HPDE6-E6E7 (cell line): ENCODE measurements at regions not wholly inside any gene's neighbourhood (a gene's known extent, or its start where the extent isn't known, plus 50 kb on each side); places are given as distances from the start of the nearest gene placed in this dataset.

ENCODE experiments used
- DNase-seq: peaks from one replicate; pipeline ENCODE4 v3.0.0; 2011; ENCODE audit warnings: missing footprints; ENCODE audit errors: extremely low spot score

- DNase-seq: no peak
Measured at GRCh38 chr10:94186722-94187121, 176.0 kb downstream of the NOC3L start.

- no peak for DNase-seq
Measured at GRCh38 chr10:94192333-94192732, 170.4 kb downstream of the NOC3L start.

GRCh38 chr10:94192974-94193373, 169.8 kb downstream of the NOC3L start:
- no peak for DNase-seq

GRCh38 chr10:94193466-94193924, 169.2 kb downstream of the NOC3L start:
- DNase-seq: no peak

- DNase-seq: peak; percentile 27
Measured at GRCh38 chr10:94194256-94194655, 168.5 kb downstream of the NOC3L start.

GRCh38 chr10:94197241-94197640, 165.5 kb downstream of the NOC3L start:
- no peak for DNase-seq

- DNase-seq: no peak
Measured at GRCh38 chr10:94198324-94198723, 164.4 kb downstream of the NOC3L start.

- DNase-seq: no peak
Measured at GRCh38 chr10:94199565-94199964, 163.2 kb downstream of the NOC3L start.

- no peak for DNase-seq
Measured at GRCh38 chr10:94200146-94200837, 162.4 kb downstream of the NOC3L start.

GRCh38 chr10:94205396-94205831, 157.3 kb downstream of the NOC3L start:
- DNase-seq: no peak

- no peak for DNase-seq
Measured at GRCh38 chr10:94206176-94206575, 156.6 kb downstream of the NOC3L start.

GRCh38 chr10:94208315-94208714, 154.4 kb downstream of the NOC3L start:
- DNase-seq: no peak

GRCh38 chr10:94210440-94211168, 152.1 kb downstream of the NOC3L start:
- DNase-seq: no peak

- no peak for DNase-seq
Measured at GRCh38 chr10:94211169-94211510, 151.6 kb downstream of the NOC3L start.

GRCh38 chr10:94213001-94213530, 149.7 kb downstream of the NOC3L start:
- no peak for DNase-seq

GRCh38 chr10:94213980-94214379, 148.8 kb downstream of the NOC3L start:
- no peak for DNase-seq

GRCh38 chr10:94214481-94214893, 148.3 kb downstream of the NOC3L start:
- DNase-seq: no peak

- DNase-seq: no peak
Measured at GRCh38 chr10:94216201-94216600, 146.5 kb downstream of the NOC3L start.

- no peak for DNase-seq
Measured at GRCh38 chr10:94217411-94217810, 145.3 kb downstream of the NOC3L start.

- no peak for DNase-seq
Measured at GRCh38 chr10:94218493-94219183, 144.1 kb downstream of the NOC3L start.

- DNase-seq: no peak
Measured at GRCh38 chr10:94219829-94220228, 142.9 kb downstream of the NOC3L start.

- no peak for DNase-seq
Measured at GRCh38 chr10:94220717-94221116, 142.0 kb downstream of the NOC3L start.
